AG09309 (cell line): ENCODE measurements at regions not wholly inside any gene's neighbourhood (a gene's known extent, or its start where the extent isn't known, plus 50 kb on each side); places are given as distances from the start of the nearest gene placed in this dataset.

Source experiments
- DNase-seq: peaks from one replicate; pipeline ENCODE4 v3.0.0-alpha.2; 2010; ENCODE audit warnings: low read depth
- H3K4me3 ChIP-seq: 2 replicates; pipeline ENCODE4 v1.5.1; 2011; ENCODE audit warnings: mild to moderate bottlenecking, low read depth, low read length, moderate library complexity; ENCODE audit not compliant: control insufficient read depth
- CTCF ChIP-seq: IDR thresholded peaks from 2 replicates; pipeline ENCODE4 v1.5.1; 2011; ENCODE audit warnings: mild to moderate bottlenecking, low read depth, low read length, inconsistent platforms; ENCODE audit not compliant: insufficient read depth, control insufficient read depth; ENCODE audit errors: missing control alignments

DNA sequence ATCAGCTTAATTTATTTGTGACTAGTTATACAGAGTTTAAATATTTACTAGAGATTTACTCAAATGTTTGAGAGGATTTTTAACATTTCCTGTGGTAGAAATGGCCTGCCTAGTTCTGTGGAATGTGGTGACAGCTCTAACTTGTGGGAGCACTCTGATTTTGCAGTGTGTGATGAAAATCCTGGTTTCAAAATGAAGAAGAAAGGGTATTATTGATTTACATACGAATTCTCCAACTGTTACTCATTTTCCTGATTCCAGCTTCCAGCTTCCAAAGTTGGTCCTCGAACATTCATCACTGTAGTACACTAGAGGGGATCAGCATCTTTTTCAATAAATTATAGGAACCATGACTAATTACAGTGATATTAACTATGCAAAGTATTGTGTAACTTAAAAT lies 462.7 kb upstream of the PKN2 start:
- no peak for TF ChIP-seq CTCF
- DNase-seq: no peak
- H3K4me3 ChIP-seq: no peak overlapping the region

- no peak for DNase-seq
- no peak for TF ChIP-seq CTCF
Observed at GRCh38 chr1:88224906-88225305, 459.2 kb upstream of the PKN2 start.

DNA sequence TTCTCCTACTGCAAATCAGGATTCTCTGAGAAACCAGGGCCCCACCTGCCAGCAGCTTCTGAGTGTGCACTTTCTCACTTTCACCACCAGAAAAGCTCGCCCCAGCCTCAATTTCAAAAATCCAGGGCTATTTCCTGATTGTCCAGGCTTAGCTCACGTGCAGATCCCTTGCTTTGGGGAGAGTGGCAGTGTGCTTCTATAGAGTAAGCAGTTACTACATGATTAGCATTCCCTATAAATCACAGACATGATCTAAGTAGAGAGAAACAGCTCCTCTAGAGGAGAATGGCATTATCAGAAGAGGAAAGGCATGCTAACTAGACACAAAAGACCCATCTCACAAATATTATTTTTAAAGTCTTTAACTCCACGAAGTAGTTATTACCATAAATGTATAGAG lies 456.0 kb upstream of the PKN2 start:
- no peak for TF ChIP-seq CTCF
- DNase-seq: no peak
- no peak overlapping the region for H3K4me3 ChIP-seq

More at GRCh38 chr1:88224906-88225305, 459.2 kb upstream of the PKN2 start:
- H3K4me3 ChIP-seq: no peak overlapping the region

DNA sequence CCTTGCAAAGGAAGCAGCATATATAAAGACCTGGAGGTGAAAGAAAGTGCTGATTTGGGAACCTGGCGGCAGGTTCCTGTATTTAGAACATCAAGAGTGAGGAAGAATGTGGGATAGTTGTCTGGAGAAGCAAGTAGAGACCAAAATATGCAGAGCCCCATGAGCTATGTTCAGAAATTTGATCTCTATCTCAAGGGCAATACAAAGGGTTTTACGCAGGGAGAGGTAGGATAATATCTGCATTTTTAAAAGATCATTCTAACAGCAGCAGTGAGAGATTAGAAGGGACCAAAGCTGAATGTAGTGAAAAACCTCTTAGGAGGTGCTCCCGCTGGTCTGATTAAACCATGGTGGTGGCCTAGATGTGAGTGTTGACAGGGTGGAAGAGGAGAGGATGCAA lies 453.9 kb upstream of the PKN2 start:
- no peak for TF ChIP-seq CTCF
- no peak for DNase-seq
- H3K4me3 ChIP-seq: no peak overlapping the region

DNA sequence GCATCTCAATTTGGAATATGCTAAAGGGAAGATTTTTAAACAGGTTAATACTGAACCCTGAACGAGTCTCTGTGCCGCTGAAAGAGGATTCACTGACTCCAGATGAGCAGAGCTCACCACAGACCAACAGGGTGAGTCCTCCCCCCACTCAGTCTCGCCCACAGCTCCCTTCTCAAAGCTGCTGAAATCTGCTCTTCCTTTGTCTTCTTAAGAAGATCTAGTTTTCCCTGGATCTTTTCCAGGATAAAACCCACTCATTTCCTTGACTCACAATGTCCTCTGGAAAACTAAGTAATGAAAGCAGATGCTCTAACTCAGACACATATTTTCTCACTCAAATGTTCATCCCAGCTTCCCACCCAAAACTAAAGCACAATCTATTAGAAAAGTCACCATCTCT lies 447.0 kb upstream of the PKN2 start:
- DNase-seq: peak; percentile 3
- TF ChIP-seq CTCF: no peak
- no peak overlapping the region for H3K4me3 ChIP-seq

DNA sequence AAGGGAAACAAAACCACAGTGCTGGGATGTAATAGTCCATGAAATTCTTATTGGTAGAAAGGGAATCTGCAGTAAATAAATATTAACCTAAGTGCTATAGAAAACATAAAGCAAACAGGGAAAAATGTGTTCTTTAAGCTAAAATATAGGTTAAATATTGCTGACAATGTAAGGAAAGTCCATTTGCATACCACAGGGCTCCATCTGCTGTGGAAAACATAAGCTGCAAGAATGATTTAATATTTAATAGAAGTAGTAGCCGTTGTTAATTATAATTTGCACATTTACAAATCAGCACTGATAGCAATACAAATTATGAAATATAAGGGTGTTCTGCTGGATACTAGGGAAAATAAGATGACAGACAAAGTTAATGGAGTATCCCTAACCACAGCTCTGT lies 444.9 kb upstream of the PKN2 start:
- H3K4me3 ChIP-seq: no peak overlapping the region
- no peak for TF ChIP-seq CTCF
- no peak for DNase-seq

GRCh38 chr1:88247666-88248065 lies 436.4 kb upstream of the PKN2 start:
- TF ChIP-seq CTCF: no peak
- H3K4me3 ChIP-seq: no peak overlapping the region
- DNase-seq: no peak
